OCI-LY3 (cell line): ENCODE measurements at regions not wholly inside any gene's neighbourhood (a gene's known extent, or its start where the extent isn't known, plus 50 kb on each side); places are given as distances from the start of the nearest gene placed in this dataset.

Experiments
- H2AFZ ChIP-seq: fragments of 200-600, 300-600 bp; shearing (Covaris generic); 2 replicates; pipeline ENCODE4 v1.6.0; 2014; ENCODE audit warnings: antibody characterized with exemption, low read depth, low read length
- H3K27ac ChIP-seq: fragments of 200-600, 300-600 bp; sonication (generic); 2 replicates; pipeline ENCODE4 v1.5.1; 2014; ENCODE audit warnings: mild to moderate bottlenecking, low read length, moderate library complexity, mixed read lengths
- H3K27me3 ChIP-seq: fragments of 200-600, 300-600 bp; sonication (generic); 2 replicates; pipeline ENCODE4 v1.6.1; 2014; ENCODE audit warnings: low read depth, low read length, mixed read lengths
- H3K36me3 ChIP-seq: fragments of 200-600, 300-600 bp; sonication (generic); replicated peaks from 2 replicates; pipeline ENCODE3; 2014; ENCODE audit warnings: low read depth, low read length, mixed read lengths
- H3K4me1 ChIP-seq: fragments of 300-600, 200-600 bp; sonication (generic); 2 replicates; pipeline ENCODE4 v1.6.1; 2014; ENCODE audit warnings: low read length, mixed read lengths
- H3K4me2 ChIP-seq: fragments of 200-600, 300-600 bp; sonication (generic); 2 replicates; pipeline ENCODE4 v1.6.1; 2014; ENCODE audit warnings: low read length, mixed read lengths
- H3K4me3 ChIP-seq: fragments of 300-600, 200-600 bp; sonication (generic); 2 replicates; pipeline ENCODE4 v1.5.1; 2014; ENCODE audit warnings: antibody characterized with exemption, mild to moderate bottlenecking, low read length, moderate library complexity
- H3K79me2 ChIP-seq: fragments of 300-600, 200-600 bp; shearing (Covaris generic); 2 replicates; pipeline ENCODE4 v1.6.1; 2014; ENCODE audit warnings: mild to moderate bottlenecking, low read length, mixed read lengths
- H3K9ac ChIP-seq: fragments of 300-600, 200-600 bp; shearing (Covaris generic); 2 replicates; pipeline ENCODE4 v1.6.0; 2014; ENCODE audit warnings: mild to moderate bottlenecking, low read length, moderate library complexity
- H3K9me3 ChIP-seq: fragments of 200-600, 300-600 bp; shearing (Covaris generic); 2 replicates; pipeline ENCODE4 v1.6.1; 2014; ENCODE audit warnings: low read length, mixed read lengths; ENCODE audit not compliant: insufficient read depth
- H4K20me1 ChIP-seq: fragments of 200-600, 300-600 bp; sonication (generic); 2 replicates; pipeline ENCODE4 v1.6.1; 2016; ENCODE audit warnings: low read length, mixed read lengths; ENCODE audit not compliant: insufficient read depth
- EZH2phosphoT487 ChIP-seq: fragments of 200-600 bp; shearing (Covaris generic); IDR thresholded peaks from 2 replicates; pipeline ENCODE4 v1.6.1; 2018; ENCODE audit warnings: antibody characterized with exemption, mixed run types, low read depth
- TF ChIP-seq, protein P1 (sequence below): fragments of 200-600, 300-600 bp; sonication (generic); IDR thresholded peaks from 2 replicates; pipeline ENCODE4 v1.5.1; 2014; ENCODE audit warnings: antibody characterized with exemption, low read length, low read depth

- no peak overlapping the region for H2AFZ ChIP-seq
- H3K27ac ChIP-seq, result no peak overlapping the region
- no peaks in the 10 kb centered on the region for H3K4me1 ChIP-seq
- no peak overlapping the region for H3K4me3 ChIP-seq
- H3K9ac ChIP-seq, result no peak overlapping the region
- no peaks in the 10 kb centered on the region for H3K27me3 ChIP-seq
- no peak for TF ChIP-seq EZH2phosphoT487
- TF ChIP-seq, protein P1, sequence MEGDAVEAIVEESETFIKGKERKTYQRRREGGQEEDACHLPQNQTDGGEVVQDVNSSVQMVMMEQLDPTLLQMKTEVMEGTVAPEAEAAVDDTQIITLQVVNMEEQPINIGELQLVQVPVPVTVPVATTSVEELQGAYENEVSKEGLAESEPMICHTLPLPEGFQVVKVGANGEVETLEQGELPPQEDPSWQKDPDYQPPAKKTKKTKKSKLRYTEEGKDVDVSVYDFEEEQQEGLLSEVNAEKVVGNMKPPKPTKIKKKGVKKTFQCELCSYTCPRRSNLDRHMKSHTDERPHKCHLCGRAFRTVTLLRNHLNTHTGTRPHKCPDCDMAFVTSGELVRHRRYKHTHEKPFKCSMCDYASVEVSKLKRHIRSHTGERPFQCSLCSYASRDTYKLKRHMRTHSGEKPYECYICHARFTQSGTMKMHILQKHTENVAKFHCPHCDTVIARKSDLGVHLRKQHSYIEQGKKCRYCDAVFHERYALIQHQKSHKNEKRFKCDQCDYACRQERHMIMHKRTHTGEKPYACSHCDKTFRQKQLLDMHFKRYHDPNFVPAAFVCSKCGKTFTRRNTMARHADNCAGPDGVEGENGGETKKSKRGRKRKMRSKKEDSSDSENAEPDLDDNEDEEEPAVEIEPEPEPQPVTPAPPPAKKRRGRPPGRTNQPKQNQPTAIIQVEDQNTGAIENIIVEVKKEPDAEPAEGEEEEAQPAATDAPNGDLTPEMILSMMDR, result no peak
- H3K36me3 ChIP-seq, result no peaks in the 10 kb centered on the region
- peaks cover 4% of the 10 kb centered on the region; the same call in 1 of the 2 replicates for H3K9me3 ChIP-seq
- H3K4me2 ChIP-seq, result no peak overlapping the region
- no peaks in the 10 kb centered on the region for H3K79me2 ChIP-seq
- no peaks in the 10 kb centered on the region for H4K20me1 ChIP-seq
These were observed 200.6 kb downstream of the CBLN1 start for GRCh38 chr16:49081086-49081485.

DNA sequence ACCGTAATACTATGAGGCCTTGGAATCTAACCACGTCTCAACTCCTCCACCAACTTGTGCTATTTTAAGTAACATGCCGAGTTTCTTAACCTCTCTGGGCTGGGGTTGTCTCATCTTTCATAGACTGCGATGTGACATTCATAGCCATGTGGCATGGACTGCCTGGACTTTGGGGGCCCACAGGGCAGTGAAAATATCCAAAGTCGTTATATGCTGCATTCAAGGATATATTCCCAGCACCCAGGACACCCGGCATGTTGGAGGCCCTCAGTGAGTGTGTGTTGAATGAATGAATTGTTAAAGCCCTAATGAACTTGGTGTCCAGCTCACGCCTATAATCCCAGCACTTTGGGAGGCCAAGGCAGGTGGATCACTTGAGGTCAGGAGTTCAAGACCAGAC is 203.1 kb downstream of the CBLN1 start:
- no peaks in the 10 kb centered on the region for H3K36me3 ChIP-seq
- no peaks in the 10 kb centered on the region for H3K79me2 ChIP-seq
- H3K27me3 ChIP-seq, result no peaks in the 10 kb centered on the region
- no peak overlapping the region for H3K4me3 ChIP-seq
- TF ChIP-seq, protein P1, result no peak
- TF ChIP-seq EZH2phosphoT487, result no peak
- no peak overlapping the region for H3K9ac ChIP-seq
- no peak overlapping the region for H3K4me2 ChIP-seq
- no peaks in the 10 kb centered on the region for H4K20me1 ChIP-seq
- H3K27ac ChIP-seq, result no peak overlapping the region
- H3K9me3 ChIP-seq, result no peaks in the 10 kb centered on the region
- no peak overlapping the region for H2AFZ ChIP-seq
- H3K4me1 ChIP-seq, result no peaks in the 10 kb centered on the region

- Histone ChIP-seq H3K4me1 (no peaks in the 10 kb centered on the region), H3K9me3 (no peaks in the 10 kb centered on the region), H2AFZ (no peak overlapping the region), H3K27me3 (no peaks in the 10 kb centered on the region), H4K20me1 (no peaks in the 10 kb centered on the region), H3K36me3 (no peaks in the 10 kb centered on the region), H3K4me2 (no peak overlapping the region), H3K79me2 (no peaks in the 10 kb centered on the region), H3K27ac (no peak overlapping the region), H3K9ac (no peak overlapping the region), H3K4me3 (no peak overlapping the region)
- no peak for TF ChIP-seq EZH2phosphoT487
- TF ChIP-seq, protein P1, result no peak
These were observed 203.5 kb downstream of the CBLN1 start for GRCh38 chr16:49078104-49078503.

DNA sequence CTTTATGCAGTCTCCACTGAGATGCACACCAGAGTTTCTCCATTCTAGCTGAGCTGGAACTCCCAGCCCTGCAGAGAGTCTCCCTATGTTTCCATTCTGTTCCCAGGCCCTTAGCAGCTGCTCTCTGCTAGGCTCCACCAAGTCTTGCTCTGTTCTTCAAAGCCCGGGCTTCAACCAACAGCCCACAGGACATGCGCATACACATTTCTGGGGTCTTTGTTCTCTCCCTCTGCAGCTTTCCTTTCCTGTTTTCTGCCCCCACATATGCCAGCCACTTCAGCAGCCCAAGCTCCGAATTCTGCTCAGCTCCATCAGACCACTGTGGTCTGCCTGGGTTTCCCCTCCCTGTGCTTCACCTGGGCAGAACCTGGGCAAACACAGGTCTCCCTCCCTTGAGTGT is 205.9 kb downstream of the CBLN1 start:
- H3K4me2 ChIP-seq, result no peak overlapping the region
- H2AFZ ChIP-seq, result no peak overlapping the region
- H3K9ac ChIP-seq, result no peak overlapping the region
- no peak overlapping the region for H3K27ac ChIP-seq
- H3K36me3 ChIP-seq, result no peaks in the 10 kb centered on the region
- no peak overlapping the region for H3K4me3 ChIP-seq
- no peaks in the 10 kb centered on the region for H3K27me3 ChIP-seq
- H4K20me1 ChIP-seq, result no peaks in the 10 kb centered on the region
- H3K79me2 ChIP-seq, result no peaks in the 10 kb centered on the region
- TF ChIP-seq EZH2phosphoT487, result no peak
- TF ChIP-seq, protein P1, result no peak
- no peaks in the 10 kb centered on the region for H3K4me1 ChIP-seq
- no peaks in the 10 kb centered on the region for H3K9me3 ChIP-seq
